Limb (tissue), 2 donors: ENCODE measurements at regions not wholly inside any gene's neighbourhood (a gene's known extent, or its start where the extent isn't known, plus 50 kb on each side); places are given as distances from the start of the nearest gene placed in this dataset.

Experiments used
- DNase-seq, 2 donors: peaks; one replicate each; pipeline ENCODE4 v3.0.0-alpha.2; 2016; ENCODE audit errors: extremely low spot score in 2 of 2

DNA sequence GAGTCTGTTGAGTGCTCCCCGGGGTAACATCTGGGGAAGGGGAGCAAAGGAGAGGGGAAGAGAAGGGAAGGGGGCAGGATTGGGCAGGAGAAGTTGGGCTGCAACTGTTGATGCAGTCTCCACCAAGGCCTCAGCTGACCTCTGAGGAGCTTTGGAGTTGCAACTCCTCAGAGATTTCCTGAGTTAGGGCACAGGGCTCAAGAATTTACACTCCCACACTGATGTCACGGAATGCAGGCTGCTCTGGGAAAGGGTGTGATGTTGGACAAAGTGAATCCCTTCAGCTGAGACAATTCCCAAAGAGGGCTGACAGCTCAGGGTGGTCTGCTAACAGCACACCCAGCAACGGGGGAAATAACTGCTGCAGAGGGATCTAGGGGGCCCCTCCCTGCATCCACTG lies 295.6 kb downstream of the PCNX1 start:
- no peak for DNase-seq

DNA sequence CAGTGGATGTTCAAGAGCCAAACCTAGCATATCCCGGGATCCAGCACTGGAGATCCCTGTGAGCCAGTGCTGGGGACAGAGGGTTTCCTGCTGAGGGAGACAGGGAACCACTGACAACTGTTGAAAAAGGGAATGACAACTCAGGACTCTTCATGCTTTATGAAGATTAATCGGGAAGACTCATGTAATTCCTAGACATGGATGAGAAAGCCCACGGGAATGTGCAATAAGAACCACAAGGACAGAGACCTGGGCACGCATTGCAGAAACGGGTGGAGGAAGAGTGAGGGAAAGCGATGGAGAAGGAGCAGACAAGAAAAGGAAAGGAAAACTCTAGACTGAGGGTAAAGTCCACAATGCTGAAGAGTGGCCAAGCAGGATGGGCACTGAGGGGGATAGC lies 296.0 kb downstream of the PCNX1 start:
- no peak for DNase-seq

- DNase-seq = no peak
Observed at GRCh38 chr14:71204231-71204630, 297.0 kb downstream of the PCNX1 start.

GRCh38 chr14:71204768-71205167 lies 297.5 kb downstream of the PCNX1 start:
- DNase-seq = no peak

- DNase-seq = no peak
Observed at GRCh38 chr14:71206123-71206522, 298.9 kb downstream of the PCNX1 start.

GRCh38 chr14:71206766-71207371 lies 299.6 kb downstream of the PCNX1 start:
- DNase-seq = no peak

DNA sequence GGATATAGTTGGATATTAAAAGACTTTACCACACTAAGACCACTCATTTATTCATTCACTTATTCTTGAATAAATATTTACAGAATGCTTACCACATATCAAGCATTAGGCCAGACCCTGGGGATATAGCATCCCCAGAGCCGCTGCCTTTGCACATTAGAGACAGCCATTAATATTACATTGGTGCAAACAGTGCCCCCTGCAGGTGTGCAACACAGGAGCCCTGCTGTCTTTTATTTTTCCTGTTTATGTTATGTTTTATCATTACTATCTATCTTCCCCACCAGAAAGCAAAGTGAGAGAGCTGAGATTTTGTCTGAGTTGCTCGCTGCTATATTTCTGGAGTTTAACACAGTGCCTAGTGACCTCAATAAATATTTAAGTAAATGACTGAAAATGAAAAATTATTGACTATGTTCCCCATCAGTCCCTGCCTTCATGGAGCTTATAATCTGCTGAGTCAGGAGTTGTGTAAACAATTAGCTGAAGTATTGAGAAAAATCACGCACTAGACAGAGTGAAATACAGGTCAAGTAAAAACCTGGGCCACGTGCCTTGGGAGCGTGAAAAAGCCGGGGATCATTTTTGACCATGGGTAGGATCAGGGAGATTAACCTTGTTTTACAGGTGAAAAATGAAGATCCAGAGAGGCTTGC lies 301.6 kb downstream of the PCNX1 start:
- DNase-seq = no peak

DNA sequence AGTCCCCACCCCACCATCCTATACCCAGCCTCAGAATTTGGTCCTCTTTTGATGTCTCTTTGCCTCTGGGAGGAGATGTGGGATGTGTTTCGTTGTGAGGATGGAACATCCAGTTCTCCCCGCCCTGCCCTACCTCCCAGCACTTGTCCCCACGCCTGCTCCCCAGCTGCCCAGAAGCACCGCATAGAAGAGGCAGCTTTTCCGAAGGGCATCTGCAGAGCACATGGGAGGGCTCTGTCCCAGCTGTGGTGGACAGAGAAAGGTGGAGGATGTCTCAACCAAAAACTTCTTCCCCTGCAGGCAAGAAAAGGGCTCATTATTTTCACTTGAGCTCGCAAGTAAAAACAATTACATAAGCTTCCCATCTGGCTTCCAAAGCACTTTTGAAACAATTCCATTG lies 302.6 kb downstream of the PCNX1 start:
- no peak for DNase-seq

DNA sequence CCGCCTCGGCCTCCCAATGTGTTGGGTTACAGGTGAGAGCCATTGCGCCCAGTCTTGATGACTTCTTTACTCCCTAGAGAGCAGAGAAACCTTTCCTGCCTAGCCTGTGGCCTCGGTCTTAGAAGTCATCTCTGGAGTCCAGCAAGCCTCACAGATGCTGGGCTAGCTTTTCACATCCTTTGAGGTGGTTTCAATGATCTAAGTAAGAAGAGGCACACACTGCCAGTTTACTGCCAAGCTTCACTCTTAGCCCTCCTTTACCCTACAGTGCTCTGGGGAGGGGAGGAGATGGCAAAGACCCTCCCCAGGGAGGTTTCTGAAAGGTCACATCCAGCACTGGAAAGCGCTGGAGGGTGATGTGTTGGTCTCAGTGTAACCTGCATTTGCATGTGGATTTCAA lies 304.8 kb downstream of the PCNX1 start:
- no peak for DNase-seq

DNA sequence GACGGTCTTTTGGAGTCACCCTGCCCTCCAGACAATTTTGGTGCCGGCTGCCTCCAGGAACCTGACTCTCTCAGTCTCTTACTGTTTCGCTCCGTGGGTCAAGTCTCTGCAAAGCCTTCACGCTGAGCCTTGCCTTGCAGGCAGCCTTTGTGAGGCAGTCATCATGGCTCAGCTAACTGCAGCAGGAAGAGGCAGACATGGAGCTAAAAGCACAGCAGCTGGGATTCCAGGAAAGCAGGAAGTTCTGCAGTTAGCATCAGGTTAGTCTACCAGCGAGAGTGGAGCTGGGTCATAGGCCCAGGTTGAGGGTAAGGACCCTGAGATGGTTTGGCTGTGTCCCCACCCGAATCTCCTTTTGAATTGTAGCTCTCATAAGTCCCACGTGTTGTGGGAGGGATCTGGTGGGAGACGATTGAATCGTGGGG lies 305.4 kb downstream of the PCNX1 start:
- DNase-seq = no peak

DNA sequence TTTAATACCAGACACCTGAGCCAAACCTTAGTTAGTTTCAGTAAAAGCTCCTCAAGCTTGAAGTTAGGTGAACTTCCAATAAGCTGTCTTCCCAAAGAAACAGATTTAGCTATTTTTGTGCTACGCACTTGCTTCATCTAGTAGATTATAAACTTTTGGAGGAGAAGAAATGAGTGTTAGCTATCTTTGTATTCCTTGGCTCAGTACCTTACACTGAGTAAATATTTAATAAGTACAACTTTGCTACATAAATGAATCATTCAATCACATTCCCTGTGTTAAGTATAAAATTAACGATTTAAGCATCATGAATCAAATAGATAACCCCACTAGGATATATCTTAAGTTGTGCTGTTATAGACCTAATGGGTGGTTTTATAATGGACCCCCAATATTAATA lies 307.0 kb downstream of the PCNX1 start:
- DNase-seq = no peak

DNA sequence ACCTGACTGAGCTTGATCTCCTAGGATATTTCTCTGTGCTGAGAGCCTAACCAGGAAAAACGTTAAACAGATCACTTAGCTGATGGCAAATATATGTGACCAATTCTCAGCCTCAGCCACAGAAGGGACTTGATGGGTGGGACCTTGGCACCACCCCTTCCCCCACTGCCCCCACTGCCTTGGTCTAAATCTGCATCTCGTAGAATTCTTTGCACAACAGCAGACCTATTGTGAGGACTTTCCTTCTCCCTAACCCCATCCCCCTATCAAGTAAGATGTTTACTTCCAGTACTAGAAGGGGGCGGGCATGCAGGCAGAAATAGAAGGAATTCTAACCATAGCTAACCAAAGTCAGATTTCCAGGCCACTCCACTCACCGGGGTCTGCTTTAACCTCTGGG lies 313.2 kb downstream of the PCNX1 start:
- DNase-seq = no peak

DNA sequence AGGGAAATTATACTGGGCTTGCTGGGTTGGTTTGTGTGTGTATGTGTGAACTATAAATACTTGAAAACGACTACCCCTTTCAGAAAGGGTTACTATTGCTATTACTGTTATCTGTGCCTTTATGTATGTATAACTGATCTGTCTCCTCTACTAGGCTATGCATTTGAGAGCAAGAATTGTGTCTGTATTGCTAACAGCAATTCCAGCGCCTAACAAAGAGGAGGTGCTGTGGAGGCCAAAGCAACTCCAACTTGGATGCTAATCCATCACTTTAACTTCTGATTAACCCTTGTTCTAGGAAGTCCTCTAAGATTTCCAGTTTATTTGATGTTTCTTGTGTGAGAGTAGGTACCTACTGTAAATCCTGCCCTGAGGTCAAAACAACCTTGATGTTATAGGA lies 313.9 kb downstream of the PCNX1 start:
- DNase-seq = no peak

DNA sequence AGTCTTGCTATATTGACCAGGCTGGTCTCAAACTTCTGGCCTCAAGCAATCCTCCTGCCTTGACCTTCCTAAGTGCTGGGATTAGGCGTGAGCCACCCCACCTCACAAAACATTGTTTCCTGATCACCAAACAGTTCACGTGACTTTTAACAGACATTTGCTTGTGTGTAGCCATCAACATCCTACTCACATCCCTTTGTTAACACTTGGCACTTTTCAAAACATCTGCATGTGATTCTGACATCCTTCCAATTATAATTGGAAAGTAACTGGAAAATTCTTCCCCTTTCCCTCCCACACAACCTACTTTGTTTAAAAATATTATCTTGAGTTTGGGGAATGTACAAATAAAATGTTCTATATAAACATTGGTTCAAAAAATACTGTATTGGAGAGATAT lies 317.9 kb downstream of the PCNX1 start:
- DNase-seq = no peak

DNA sequence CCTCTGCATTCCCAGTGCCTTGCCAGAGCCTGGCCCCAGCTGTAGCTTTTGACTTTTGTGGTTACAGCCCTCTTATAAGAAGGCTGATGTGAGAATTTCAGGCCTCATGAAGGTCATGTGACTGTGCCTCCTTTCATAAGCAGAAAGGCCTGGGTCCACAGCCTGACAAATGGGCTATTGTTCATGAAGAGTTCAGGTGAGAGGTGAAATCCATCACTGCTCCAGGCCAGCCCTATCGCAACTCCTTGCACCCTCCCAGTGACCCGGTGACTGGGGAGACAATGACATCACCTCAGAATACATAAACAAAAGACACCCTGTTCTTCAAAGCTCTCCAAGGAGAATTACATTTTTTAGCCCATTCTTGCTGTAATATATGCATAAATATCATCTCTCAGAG lies 321.5 kb downstream of the PCNX1 start:
- no peak for DNase-seq

DNA sequence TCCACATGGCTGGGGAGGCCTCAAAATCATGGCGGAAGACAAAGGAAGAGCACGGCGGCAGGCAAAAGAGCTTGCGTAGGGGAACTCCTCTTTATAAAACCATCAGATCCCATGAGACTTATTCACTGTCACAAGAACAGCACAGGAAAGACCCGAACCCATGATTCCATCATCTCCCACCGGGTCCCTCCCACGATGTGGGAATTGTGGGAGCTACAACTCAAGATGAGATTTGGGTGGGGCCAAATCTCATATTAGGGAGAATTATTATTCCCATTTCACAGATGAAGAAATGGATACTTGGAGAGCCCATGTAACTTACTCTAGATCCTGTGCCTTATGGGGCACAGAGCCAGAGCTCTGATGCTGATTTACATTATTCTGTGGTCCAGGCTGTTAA lies 322.6 kb downstream of the PCNX1 start:
- no peak for DNase-seq

DNA sequence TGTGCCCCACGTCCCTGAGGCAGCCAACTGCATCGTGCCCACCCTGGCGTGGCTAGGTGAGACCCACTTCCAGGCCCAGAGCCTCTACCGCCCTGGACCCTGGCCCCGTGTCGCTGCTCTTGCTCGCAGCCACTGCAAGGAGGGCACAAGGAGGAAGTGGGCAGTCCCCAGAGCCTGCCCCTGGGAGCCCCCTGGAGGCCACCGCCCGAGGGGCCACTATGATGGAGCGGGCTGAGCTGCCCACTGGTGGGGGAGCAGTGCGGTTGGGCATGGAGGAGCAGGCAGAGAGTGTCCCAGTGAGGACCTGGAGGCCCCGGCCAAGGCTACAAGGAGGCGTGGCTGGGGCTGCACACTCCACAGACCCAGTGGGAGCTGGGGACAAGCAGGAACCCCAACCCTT lies 323.6 kb downstream of the PCNX1 start:
- DNase-seq = no peak

DNA sequence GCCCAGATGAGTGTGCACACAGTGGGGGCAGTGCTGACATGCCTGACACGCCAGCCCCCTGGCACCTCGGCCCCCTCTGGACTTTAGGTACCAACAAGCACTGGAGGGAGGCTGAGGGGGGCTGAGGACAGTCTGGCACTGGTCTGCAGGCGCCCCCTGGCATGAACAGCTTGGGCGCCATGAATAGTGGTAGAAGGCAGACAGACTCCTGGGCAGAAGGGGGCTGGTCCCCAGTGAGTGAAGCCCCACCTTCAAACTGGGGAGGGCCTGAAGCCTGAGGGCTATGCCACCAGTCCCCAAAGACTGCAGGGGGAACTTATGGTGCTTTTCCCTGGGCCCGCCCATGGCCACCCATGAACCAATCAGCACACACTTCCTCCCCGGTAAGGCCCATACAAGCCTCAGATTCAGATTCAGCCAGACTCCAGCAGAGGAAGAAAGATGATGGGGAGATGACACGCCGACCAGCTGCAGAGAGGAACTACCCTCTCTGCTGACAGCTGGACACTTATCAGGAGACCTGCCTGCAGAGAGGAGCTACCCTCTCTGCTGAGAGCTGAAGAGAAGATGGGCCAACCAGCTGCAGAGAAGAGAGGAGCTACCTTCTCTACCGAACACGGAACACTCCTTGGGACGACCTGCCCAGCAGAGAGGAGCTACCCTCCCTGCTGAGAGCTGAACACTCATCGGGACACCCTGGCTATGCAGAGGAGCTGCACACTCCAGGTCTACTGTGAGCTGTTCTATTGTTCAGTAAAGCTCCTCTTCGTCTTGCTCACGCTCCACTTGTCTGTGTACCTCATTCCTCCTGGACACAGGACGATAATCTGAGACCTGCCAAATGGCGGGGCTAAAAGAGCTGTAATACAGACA lies 324.5 kb downstream of the PCNX1 start:
- no peak for DNase-seq

- no peak for DNase-seq
Observed at GRCh38 chr14:71232506-71232905, 325.2 kb downstream of the PCNX1 start.

- no peak for DNase-seq
Observed at GRCh38 chr14:71235875-71236274, 328.6 kb downstream of the PCNX1 start.

- DNase-seq = no peak
Observed at GRCh38 chr14:71236487-71236886, 329.2 kb downstream of the PCNX1 start.

- no peak for DNase-seq
Observed at GRCh38 chr14:71237556-71237955, 330.3 kb downstream of the PCNX1 start.

- DNase-seq = no peak
Observed at GRCh38 chr14:71238835-71239234, 331.6 kb downstream of the PCNX1 start.
